Endothelial cell of hepatic sinusoid (primary cell): ENCODE measurements at regions not wholly inside any gene's neighbourhood (a gene's known extent, or its start where the extent isn't known, plus 50 kb on each side); places are given as distances from the start of the nearest gene placed in this dataset.

Experiments
- in situ Hi-C: cut with HindIII; loops from 2 replicates; pipeline ENCODE4 v1.10.0; 2017; ENCODE audit warnings: low sequenced_read_pairs

GRCh38 chr18:68532328-68532885 is 182.5 kb downstream of the TMX3 start:
- in situ Hi-C loops: no loop called here

DNA sequence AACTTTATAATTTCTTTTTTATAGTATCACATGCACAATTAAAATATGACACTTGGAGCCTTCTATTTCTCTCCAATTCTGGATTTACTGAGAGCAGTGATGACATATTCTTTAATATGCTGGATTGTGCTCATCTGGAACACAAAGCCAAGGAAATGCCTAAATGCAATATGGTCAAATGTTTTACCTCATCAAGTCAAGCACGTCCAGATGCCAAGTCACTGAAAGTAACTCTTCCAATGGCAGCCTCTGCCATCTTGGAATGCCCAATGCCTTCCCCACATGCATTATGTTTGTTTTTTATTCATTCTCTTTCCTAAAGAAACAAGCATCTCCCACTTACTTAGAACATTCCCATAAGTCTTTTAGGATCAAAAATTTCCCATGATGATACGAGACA is 189.8 kb downstream of the TMX3 start:
- in situ Hi-C loops: no loop called here

DNA sequence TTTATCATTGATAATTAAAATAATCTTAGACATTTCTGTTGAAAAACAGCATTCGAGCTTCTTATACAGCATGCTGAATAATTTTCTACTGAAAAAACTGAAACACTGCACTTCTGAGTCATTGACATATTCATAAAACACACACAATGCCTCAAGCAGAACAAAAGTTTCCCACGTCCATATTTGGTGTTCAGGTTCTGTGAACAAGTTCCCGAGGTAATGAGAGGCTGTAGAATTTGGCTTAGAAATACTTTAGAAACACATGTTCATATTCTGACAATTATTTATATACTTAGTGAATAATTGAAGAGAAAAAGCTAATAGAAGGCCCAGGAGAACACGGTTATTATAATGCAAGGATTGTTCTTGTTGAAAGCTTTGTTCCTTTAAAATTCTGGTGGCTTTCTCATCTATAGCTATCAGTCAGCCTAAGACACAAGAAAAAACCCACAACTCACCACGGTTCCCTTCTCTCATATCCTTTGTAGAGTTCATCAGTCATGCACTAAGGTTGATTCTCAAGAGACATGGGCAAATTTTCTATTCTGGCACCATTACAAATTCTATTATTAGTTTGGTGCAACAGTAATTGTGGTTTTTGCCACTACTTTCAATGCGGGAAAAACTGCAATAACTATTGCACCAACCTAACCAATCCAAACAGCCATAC is 194.4 kb downstream of the TMX3 start:
- in situ Hi-C loops: no loop called here

GRCh38 chr18:68519336-68519735 is 195.6 kb downstream of the TMX3 start:
- in situ Hi-C loops: no loop called here

- in situ Hi-C loops: no loop called here
Observed at GRCh38 chr18:68509902-68510301, 205.0 kb downstream of the TMX3 start.

- in situ Hi-C loops: no loop called here
Observed at GRCh38 chr18:68507781-68508180, 207.1 kb downstream of the TMX3 start.

DNA sequence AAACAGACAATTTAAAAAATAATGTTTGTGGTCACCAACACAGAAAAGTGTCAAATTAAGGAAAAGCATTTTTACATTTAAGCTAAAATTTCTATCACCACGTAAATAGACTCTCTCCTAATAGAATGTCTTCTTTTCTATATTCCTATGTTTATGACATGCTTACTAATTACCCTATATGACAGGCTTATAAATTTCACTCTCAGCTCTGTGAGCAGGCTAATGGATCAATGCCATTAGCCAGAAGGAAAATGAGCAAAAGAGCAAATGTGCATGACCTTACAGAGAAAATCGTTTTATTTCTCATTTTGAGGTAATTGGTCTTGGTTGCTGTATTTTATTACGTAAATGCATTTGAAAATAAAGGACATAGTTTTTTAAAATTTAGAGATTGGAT is 209.7 kb downstream of the TMX3 start:
- in situ Hi-C loops: no loop called here

DNA sequence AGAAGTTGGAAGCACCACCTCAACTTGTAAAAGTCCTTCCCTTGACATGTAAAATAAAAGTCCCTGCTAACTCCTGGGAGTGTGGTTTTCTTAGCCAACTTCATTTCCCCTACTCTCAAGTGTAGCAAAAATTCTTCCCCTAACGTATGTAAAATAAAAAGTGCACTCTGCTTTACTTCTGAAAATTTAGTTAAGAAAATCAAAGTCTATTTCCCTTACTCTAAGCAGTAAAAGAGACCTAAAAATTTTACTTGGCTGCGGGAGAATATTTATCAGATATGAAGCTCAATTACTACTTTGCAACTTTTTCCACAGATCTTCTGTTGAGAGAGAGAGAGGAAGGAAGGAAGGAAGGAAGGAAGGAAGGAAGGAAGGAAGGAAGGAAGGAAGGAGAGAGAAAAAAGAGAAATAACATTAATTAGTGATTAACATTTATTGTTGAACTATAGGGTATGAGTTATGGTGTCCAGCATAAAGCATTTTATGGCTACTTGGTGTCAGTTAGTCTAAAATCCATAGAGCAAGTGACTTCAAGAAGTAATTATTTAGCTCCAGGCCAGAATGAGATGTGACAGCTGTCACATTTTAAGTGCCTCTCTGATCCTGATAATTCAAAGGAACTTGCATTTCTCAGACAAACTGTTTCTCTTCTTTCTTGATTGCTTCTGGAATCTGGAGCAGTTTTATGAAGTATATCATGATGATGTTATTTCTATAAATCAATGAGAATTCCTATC is 210.3 kb downstream of the TMX3 start:
- in situ Hi-C loops: no loop called here

GRCh38 chr18:68500556-68500955 is 214.4 kb downstream of the TMX3 start:
- in situ Hi-C loops: no loop called here

- in situ Hi-C loops: no loop called here
Observed at GRCh38 chr18:68499141-68499540, 215.8 kb downstream of the TMX3 start.

DNA sequence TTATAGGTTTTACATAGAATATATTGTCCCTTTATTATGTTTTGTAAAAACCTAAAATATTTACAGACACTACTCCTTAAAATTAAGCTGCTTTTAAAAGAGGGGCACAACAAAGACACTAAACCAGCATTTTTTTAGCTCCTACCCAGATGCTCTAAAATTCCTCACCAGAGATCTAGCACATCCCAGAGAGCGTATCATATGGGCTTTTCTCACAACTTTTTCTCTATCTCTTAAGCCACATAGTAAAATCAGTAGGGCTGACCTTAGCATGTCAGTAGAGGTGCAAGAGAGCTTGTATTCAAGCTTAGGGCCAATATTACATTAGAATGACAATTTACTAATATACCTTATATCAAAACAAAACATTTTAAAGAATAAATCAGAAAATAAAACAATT is 216.3 kb downstream of the TMX3 start:
- in situ Hi-C loops: no loop called here

DNA sequence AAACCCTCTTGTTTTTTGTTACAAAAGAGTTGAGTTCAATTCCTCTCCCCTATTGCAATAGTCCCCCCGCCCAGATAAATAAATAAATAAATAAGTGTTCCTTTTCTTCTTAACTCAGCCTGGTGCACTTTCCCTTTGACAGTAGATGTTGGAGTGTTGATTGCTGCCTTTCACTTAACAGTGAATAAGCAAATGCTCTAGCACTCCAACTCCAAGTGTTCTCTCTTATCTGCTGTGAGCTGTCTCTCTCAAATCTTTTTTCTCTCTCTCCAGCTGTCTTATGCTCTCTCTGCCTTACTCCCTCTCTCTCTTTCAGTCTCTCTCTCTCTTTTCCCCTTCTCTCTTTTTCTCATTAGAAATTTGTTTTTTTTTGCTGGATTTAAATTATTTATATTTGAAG is 216.7 kb downstream of the TMX3 start:
- in situ Hi-C loops: no loop called here

DNA sequence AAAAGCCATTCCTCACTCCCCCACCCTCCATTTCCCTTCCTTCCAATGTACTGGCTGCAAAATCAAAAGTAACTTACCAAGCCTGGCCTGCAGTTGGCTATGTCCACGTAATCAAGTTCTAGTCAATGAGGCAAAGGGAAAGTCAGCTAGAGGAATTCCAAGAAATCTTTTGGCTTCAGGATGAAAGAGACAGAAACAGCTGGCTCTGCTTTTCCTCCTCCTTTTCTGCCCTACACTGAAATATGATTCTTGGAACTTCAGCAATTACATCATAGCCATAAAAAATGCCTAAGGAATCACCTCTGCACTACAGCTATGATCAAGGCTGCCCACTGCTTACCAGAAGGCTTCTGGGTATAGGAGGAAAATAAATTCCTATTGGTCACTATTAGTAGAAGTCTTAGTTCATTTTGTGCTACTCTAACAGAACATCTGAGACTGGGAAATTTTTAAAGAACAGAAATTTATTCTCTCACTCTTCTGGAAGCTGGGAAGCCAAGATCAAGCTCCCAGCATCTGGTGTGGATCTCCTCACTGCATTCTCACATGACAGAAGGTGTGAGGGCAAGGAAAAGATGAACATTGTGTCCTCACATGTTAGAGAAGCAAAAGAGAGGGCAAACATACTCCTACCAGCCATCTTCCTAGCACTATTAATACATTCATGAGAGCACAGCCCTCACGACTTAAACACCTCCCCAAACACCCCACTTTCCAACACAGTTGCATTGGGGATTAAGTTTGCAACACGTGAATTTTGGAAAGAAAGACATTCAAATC is 219.9 kb downstream of the TMX3 start:
- in situ Hi-C loops: no loop called here

GRCh38 chr18:68489013-68489792 is 225.7 kb downstream of the TMX3 start:
- in situ Hi-C loops: no loop called here

GRCh38 chr18:68484241-68484640 is 230.7 kb downstream of the TMX3 start:
- in situ Hi-C loops: no loop called here

GRCh38 chr18:68482815-68483214 is 232.1 kb downstream of the TMX3 start:
- in situ Hi-C loops: no loop called here

- in situ Hi-C loops: no loop called here
Observed at GRCh38 chr18:68480196-68480595, 234.7 kb downstream of the TMX3 start.

DNA sequence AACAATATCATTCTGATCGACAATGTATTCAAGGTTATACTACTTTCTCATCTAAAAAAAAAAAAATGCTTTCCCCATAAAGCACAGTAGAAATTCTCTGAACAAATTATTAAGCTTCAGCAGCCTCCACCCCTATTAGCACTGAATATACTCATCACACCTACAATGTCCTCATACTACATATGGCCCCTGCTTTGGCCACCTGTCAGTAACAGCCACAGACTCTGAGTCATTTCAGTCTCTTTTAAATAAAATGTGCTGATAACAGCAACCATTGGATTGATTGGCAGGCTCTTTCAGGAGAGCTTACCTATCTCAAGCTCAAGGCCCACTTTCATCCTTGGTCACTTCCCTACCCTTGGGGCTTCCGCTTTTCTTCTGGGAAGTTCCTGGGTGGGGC is 236.7 kb downstream of the TMX3 start:
- in situ Hi-C loops: no loop called here

DNA sequence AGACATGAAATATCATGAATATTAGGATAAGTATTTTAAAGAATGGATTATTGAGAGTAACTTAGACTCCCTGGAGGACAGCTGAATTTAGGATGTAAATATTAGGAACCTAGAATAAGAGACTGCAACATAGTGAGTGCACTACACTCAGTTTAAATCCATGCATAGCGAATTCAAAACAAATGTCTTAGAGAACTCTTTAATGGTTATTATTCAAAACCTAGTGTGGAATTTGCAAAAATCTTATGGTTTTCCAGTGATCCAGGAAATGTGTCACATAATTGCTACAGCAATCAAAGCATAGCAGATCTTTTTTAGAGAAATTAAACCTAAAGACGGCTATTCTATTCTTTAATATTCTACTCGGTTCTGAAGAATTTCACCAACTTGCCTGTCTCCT is 239.0 kb downstream of the TMX3 start:
- in situ Hi-C loops: no loop called here

GRCh38 chr18:68472701-68473295 is 242.1 kb downstream of the TMX3 start:
- in situ Hi-C loops: no loop called here
